ENCODE measurements at regions not wholly inside any gene's neighbourhood (a gene's known extent, or its start where the extent isn't known, plus 50 kb on each side); places are given as distances from the start of the nearest gene placed in this dataset.

DNA sequence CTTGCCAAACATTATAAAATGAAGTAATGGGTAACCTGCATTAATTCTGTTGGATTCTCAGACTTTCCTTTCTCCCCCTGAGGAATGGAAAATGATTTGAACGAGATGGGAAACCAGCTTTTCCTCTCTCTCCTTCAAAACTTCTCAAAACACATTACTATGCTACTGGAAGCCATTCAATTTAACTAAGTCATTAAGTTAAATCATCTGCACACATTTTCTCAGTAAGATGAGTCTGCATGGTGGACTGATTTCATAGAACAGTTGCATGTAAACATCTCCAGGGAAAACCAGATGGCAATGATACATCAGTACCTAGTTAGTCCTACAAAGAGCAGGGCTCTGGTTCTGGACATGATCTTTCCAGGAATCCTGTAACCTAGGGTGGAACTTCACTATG lies 59.9 kb downstream of the BMP4 start:
- no peaks in the 10 kb centered on the region for H3K36me3 ChIP-seq (ENCODE audit: insufficient read depth)
- no peak for DNase-seq (ENCODE audit: extremely low spot score)
- H3K4me1 ChIP-seq (ENCODE audit: insufficient read depth) = no peaks in the 10 kb centered on the region
- no peak overlapping the region for H3K27ac ChIP-seq (ENCODE audit: low read depth)
- 32% methylated on average over 1 of the region's 1 CpG for whole genome bisulfite sequencing
- no peak overlapping the region for H3K4me3 ChIP-seq (ENCODE audit: low read depth, low read length)

GRCh38 chr14:53894456-53894855 lies 62.2 kb downstream of the BMP4 start:
- Histone ChIP-seq H3K4me3 (ENCODE audit: low read depth, low read length) (no peak overlapping the region), H3K36me3 (ENCODE audit: insufficient read depth) (no peaks in the 10 kb centered on the region), H3K27ac (ENCODE audit: low read depth) (no peak overlapping the region), H3K4me1 (ENCODE audit: insufficient read depth) (no peaks in the 10 kb centered on the region)
- 11% methylated on average over 2 of the region's 2 CpGs for WGBS
- no peak for DNase-seq (ENCODE audit: extremely low spot score)

DNA sequence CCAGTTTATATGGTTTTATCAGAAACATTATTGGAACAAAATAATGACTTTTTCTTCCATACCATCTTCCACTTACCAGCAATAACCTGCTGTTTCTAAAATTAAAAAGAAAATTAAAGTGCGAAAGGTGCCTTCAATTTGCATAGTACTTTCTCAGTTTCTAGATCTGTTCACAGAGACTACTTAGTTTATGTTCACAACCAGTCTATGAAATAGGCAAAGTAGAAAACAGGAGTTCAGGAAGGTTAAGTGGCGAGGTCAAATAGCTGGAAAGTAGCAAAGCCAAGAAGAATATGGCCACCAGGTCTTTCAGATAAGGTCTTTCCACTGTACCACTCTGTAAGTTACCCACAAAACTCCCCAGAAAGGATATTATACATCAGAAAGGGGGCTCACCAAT lies 63.3 kb downstream of the BMP4 start:
- H3K4me1 ChIP-seq (ENCODE audit: insufficient read depth) = no peaks in the 10 kb centered on the region
- no peak overlapping the region for H3K27ac ChIP-seq (ENCODE audit: low read depth)
- H3K4me3 ChIP-seq (ENCODE audit: low read depth, low read length) = no peak overlapping the region
- no peaks in the 10 kb centered on the region for H3K36me3 ChIP-seq (ENCODE audit: insufficient read depth)
- WGBS = 98% methylated on average over 2 of the region's 2 CpGs
- no peak for DNase-seq (ENCODE audit: extremely low spot score)

GRCh38 chr14:53890611-53891101 lies 66.0 kb downstream of the BMP4 start:
- Histone ChIP-seq H3K27ac (ENCODE audit: low read depth) (no peak overlapping the region), H3K4me1 (ENCODE audit: insufficient read depth) (no peaks in the 10 kb centered on the region), H3K36me3 (ENCODE audit: insufficient read depth) (no peaks in the 10 kb centered on the region), H3K4me3 (ENCODE audit: low read depth, low read length) (no peak overlapping the region)
- no peak for DNase-seq (ENCODE audit: extremely low spot score)
- WGBS = 57% methylated on average over 3 of the region's 3 CpGs

DNA sequence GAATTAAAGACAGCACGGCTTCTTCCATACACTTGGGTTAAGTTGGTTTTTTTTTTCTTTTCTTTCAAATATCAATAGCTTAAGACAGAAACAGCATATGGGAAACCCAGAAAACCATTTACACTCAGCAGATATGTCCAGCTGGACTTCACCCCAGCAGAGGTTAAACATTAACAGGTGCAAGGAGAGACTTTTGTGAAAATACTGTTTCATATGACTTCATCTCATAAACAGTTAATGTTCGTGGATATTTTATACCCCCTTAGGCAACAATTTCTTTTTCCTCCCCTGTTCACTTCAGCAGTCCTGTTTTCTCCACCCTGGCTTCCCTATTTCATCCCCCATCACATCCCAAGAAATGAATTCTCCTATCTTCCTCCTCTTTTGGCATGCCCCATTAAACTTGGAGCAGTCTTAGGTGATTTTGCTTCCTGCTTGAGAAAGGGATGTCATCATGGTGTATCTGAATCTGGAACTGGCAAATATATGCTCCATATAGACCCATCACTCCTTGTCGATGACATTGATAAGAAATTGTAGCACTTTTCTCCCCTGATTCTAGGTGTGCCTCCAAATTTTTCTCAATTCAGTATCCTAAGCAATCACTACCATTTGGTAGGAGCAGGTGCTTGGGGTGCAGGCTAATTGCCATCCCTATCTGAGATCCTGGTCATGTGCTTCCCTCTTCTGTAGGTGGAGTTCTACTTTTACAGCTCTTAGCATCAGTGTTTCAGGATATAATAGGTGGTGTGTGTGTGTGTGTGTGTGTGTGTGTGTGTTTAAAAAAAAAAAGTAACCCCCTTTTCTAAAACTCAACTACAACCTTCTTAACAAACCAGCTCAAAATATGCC lies 67.9 kb downstream of the BMP4 start:
- H3K27ac ChIP-seq (ENCODE audit: low read depth) = no peak overlapping the region
- 85% methylated on average over 3 of the region's 3 CpGs for WGBS
- no peaks in the 10 kb centered on the region for H3K4me1 ChIP-seq (ENCODE audit: insufficient read depth)
- DNase-seq (ENCODE audit: extremely low spot score) = no peak
- no peaks in the 10 kb centered on the region for H3K36me3 ChIP-seq (ENCODE audit: insufficient read depth)
- H3K4me3 ChIP-seq (ENCODE audit: low read depth, low read length) = no peak overlapping the region

GRCh38 chr14:53885136-53885640 lies 71.4 kb downstream of the BMP4 start:
- no peak for DNase-seq (ENCODE audit: extremely low spot score)
- Histone ChIP-seq H3K36me3 (ENCODE audit: insufficient read depth) (no peaks in the 10 kb centered on the region), H3K27ac (ENCODE audit: low read depth) (no peak overlapping the region), H3K4me1 (ENCODE audit: insufficient read depth) (no peaks in the 10 kb centered on the region), H3K4me3 (ENCODE audit: low read depth, low read length) (no peak overlapping the region)
- 70% methylated on average over 1 of the region's 1 CpG for WGBS

- no peak overlapping the region for H3K4me3 ChIP-seq (ENCODE audit: low read depth, low read length)
- H3K27ac ChIP-seq (ENCODE audit: low read depth) = no peak overlapping the region
- no peak for DNase-seq (ENCODE audit: extremely low spot score)
- no peaks in the 10 kb centered on the region for H3K36me3 ChIP-seq (ENCODE audit: insufficient read depth)
- 85% methylated on average over 1 of the region's 1 CpG for WGBS
- H3K4me1 ChIP-seq (ENCODE audit: insufficient read depth) = no peaks in the 10 kb centered on the region
Observed at GRCh38 chr14:53884601-53885000, 72.0 kb downstream of the BMP4 start.

GRCh38 chr14:53883739-53884138 lies 72.9 kb downstream of the BMP4 start:
- DNase-seq (ENCODE audit: extremely low spot score) = no peak
- Histone ChIP-seq H3K36me3 (ENCODE audit: insufficient read depth) (no peaks in the 10 kb centered on the region), H3K4me1 (ENCODE audit: insufficient read depth) (no peaks in the 10 kb centered on the region), H3K27ac (ENCODE audit: low read depth) (no peak overlapping the region), H3K4me3 (ENCODE audit: low read depth, low read length) (no peak overlapping the region)
- 97% methylated on average over 4 of the region's 4 CpGs for WGBS

DNA sequence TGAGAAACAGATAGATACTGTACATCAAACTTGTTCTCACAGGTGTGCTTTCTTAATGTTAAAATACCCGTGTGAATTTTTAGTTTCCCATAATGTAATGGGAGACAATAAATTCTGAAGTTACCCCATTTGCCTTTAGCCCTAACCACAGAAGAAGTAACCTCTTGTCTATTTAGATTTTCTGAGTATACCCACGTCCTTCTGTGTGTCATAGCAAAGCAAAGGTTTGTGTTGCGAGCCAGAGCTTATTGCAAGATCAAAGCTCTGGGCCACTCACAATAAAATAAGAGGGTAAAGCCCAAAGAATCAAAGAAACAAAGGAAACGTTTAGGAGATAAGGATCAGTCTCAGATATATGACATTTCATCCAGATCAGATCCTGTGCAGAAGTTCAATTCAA lies 73.9 kb downstream of the BMP4 start:
- H3K27ac ChIP-seq (ENCODE audit: low read depth) = no peak overlapping the region
- WGBS = 57% methylated on average over 4 of the region's 4 CpGs
- H3K4me3 ChIP-seq (ENCODE audit: low read depth, low read length) = no peak overlapping the region
- H3K36me3 ChIP-seq (ENCODE audit: insufficient read depth) = no peaks in the 10 kb centered on the region
- DNase-seq (ENCODE audit: extremely low spot score) = no peak
- H3K4me1 ChIP-seq (ENCODE audit: insufficient read depth) = no peaks in the 10 kb centered on the region

DNA sequence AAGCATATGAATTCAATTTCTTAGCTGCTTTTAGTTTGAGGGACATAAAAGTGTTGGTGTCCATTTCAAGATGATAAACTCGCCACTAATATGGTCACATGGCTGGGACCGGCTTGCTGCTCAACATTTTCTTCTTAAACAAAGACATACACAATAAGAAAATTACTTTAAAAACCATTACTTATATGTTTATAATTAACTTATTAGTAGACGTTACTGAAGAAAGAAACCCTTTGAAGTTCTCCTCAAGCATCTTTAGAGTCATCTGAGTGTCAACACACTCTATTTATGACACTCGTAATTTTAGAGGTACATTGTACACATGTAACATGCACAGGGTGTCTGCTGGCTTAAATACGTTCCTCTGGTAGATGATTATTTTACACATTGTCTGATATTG lies 74.7 kb downstream of the BMP4 start:
- DNase-seq (ENCODE audit: extremely low spot score) = no peak
- no peak overlapping the region for H3K27ac ChIP-seq (ENCODE audit: low read depth)
- H3K4me1 ChIP-seq (ENCODE audit: insufficient read depth) = no peaks in the 10 kb centered on the region
- WGBS = 59% methylated on average over 5 of the region's 5 CpGs
- H3K4me3 ChIP-seq (ENCODE audit: low read depth, low read length) = no peak overlapping the region
- H3K36me3 ChIP-seq (ENCODE audit: insufficient read depth) = no peaks in the 10 kb centered on the region

DNA sequence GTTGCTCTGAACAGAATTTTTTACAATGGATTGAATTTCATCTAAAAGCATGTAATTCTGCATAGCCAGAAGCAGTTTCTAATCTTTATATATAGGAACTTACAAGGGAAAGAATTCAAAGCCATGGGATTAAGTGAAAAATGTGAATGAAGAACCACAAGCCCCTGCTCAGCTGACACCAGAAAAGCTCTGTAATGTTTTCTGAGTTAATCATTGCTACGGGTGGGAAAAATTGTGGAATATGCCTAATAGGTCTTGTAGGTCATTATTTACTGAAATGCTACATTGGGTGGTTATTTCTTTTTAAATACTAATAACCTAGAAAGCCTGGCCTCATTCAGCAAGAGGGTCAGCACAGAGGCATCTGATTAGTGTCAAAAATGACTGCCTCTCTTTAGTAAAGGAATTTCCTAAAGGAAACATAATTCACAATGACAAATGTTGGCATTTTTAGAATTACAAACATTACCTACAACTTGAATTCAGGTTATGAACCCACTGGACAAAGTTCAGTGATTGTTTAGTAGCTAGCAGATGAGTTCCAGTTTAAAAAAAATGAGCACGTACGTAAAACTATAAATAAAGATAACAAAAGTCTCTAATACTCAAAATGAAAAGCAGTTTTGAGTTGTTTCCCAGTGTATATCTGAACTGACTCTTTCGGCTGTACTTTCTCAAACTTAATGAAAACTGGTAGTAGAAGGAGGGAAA lies 75.3 kb downstream of the BMP4 start:
- no peaks in the 10 kb centered on the region for H3K36me3 ChIP-seq (ENCODE audit: insufficient read depth)
- no peaks in the 10 kb centered on the region for H3K4me1 ChIP-seq (ENCODE audit: insufficient read depth)
- DNase-seq (ENCODE audit: extremely low spot score) = no peak
- 16% methylated on average over 4 of the region's 4 CpGs for WGBS
- H3K4me3 ChIP-seq (ENCODE audit: low read depth, low read length) = no peak overlapping the region
- no peak overlapping the region for H3K27ac ChIP-seq (ENCODE audit: low read depth)

- 86% methylated on average over 1 of the region's 1 CpG for WGBS
- H3K4me3 ChIP-seq (ENCODE audit: low read depth, low read length) = no peak overlapping the region
Observed at GRCh38 chr14:53880761-53881160, 75.9 kb downstream of the BMP4 start.

DNA sequence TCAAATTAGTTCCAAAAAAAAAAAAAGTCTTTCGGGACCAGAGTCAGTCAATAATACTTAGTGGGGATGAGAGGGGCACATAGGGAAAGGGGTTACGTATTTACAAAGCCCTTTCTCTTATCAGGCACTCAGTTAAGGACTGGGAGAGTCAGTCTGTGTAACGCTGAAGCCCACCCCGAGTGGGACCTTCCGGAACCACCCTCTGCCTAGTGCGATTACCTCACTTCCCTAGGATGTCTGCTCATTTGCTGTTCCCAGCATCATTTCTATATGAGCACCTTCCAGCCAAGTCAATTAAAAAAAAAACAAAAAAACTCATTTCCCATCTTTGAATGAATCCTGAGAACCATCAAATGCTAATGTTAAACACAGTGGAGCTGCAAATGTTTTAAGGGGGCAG lies 76.9 kb downstream of the BMP4 start:
- DNase-seq (ENCODE audit: extremely low spot score) = no peak
- 86% methylated on average over 6 of the region's 6 CpGs for WGBS

More at GRCh38 chr14:53880761-53881160, 75.9 kb downstream of the BMP4 start:
- DNase-seq (ENCODE audit: extremely low spot score) = no peak
- Histone ChIP-seq H3K36me3 (ENCODE audit: insufficient read depth) (no peaks in the 10 kb centered on the region), H3K27ac (ENCODE audit: low read depth) (no peak overlapping the region), H3K4me1 (ENCODE audit: insufficient read depth) (no peaks in the 10 kb centered on the region)

More for the DNA sequence above, 76.9 kb downstream of the BMP4 start:
- no peaks in the 10 kb centered on the region for H3K4me1 ChIP-seq (ENCODE audit: insufficient read depth)
- H3K4me3 ChIP-seq (ENCODE audit: low read depth, low read length) = no peak overlapping the region
- H3K27ac ChIP-seq (ENCODE audit: low read depth) = no peak overlapping the region
- H3K36me3 ChIP-seq (ENCODE audit: insufficient read depth) = no peaks in the 10 kb centered on the region

Measured in urinary bladder (tissue), 3 donors.